Activated B cell treated with CpG ODN at 0.5 μM for 24 hours (primary cell): ENCODE measurements at regions not wholly inside any gene's neighbourhood (a gene's known extent, or its start where the extent isn't known, plus 50 kb on each side); places are given as distances from the start of the nearest gene placed in this dataset.

Experiments
- ATAC-seq: fragments of 200-7000 bp; cut with Tn5 transposase; one replicate; pipeline ENCODE4 v1.10.0; 2021; ENCODE audit warnings: low read depth, mild to moderate bottlenecking, moderate library complexity
- CTCF ChIA-PET: fragments of 350-600 bp; sonication (Branson Sonifier 250); formaldehyde crosslinking; loops from one replicate; lab custom pipeline; 2021; ENCODE audit warnings: antibody characterized with exemption; lab: Charles Lee
- POLR2A ChIA-PET: fragments of 350-600 bp; sonication (Branson Sonifier 250); formaldehyde crosslinking; loops from one replicate; lab custom pipeline; 2021; ENCODE audit warnings: antibody characterized with exemption; lab: Charles Lee
- DNase-seq: peaks from one replicate; pipeline ENCODE4 v3.0.0; 2022
- H3K27ac Mint-ChIP-seq: one replicate; pipeline ENCODE4 v1.8.0; 2020; ENCODE audit warnings: mixed read lengths
- H3K27me3 Mint-ChIP-seq: one replicate; pipeline ENCODE4 v1.8.0; 2021; ENCODE audit warnings: mixed read lengths
- H3K36me3 Mint-ChIP-seq: one replicate; pipeline ENCODE4 v1.8.0; 2021; ENCODE audit warnings: low read depth, mixed read lengths
- H3K4me1 Mint-ChIP-seq: one replicate; pipeline ENCODE4 v1.8.0; 2021; ENCODE audit warnings: mixed read lengths
- H3K4me3 Mint-ChIP-seq: one replicate; pipeline ENCODE4 v1.8.0; 2020; ENCODE audit warnings: mild to moderate bottlenecking, mixed read lengths
- H3K9me3 Mint-ChIP-seq: one replicate; pipeline ENCODE4 v1.8.0; 2020; ENCODE audit warnings: mixed read lengths
- intact Hi-C: fragments of 100-400 bp; cut with micrococcal nuclease; formaldehyde crosslinking; loops from one replicate; pipeline ENCODE4 v1.15.1; 2024
- TF ChIP-seq, protein P1 (sequence below): fragments of 200-600 bp; IDR thresholded peaks from one replicate; pipeline ENCODE4 v1.8.0; 2022; ENCODE audit warnings: antibody characterized with exemption, mild to moderate bottlenecking

DNA sequence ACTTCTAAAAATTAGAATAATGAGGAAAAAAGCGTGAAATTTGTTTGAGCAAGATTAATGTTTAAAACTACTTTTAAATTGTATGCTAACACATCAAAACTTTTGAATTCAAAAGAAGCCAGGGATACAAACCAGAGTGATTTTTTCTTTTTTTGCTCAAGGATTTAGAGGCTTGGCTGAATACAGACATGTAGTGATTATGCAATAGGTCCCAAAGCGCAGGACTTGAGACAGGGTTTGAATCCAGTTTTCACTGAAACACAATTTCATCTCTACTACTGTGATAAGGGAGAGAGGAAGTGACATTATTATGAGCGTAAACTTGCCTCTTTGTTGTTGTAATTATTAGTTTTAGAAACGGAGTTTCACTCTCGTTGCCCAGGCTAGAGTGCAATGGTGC, 207.3 kb downstream of the ZNF33B start:
- ATAC-seq, result no peak
- intact Hi-C loops, result no loop called here
- DNase-seq, result no peak
- TF ChIP-seq, protein P1, sequence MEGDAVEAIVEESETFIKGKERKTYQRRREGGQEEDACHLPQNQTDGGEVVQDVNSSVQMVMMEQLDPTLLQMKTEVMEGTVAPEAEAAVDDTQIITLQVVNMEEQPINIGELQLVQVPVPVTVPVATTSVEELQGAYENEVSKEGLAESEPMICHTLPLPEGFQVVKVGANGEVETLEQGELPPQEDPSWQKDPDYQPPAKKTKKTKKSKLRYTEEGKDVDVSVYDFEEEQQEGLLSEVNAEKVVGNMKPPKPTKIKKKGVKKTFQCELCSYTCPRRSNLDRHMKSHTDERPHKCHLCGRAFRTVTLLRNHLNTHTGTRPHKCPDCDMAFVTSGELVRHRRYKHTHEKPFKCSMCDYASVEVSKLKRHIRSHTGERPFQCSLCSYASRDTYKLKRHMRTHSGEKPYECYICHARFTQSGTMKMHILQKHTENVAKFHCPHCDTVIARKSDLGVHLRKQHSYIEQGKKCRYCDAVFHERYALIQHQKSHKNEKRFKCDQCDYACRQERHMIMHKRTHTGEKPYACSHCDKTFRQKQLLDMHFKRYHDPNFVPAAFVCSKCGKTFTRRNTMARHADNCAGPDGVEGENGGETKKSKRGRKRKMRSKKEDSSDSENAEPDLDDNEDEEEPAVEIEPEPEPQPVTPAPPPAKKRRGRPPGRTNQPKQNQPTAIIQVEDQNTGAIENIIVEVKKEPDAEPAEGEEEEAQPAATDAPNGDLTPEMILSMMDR, result no peak
- Mint-ChIP-seq H3K4me3 (no peak overlapping the region), H3K4me1 (no peaks in the 10 kb centered on the region), H3K27ac (no peak overlapping the region), H3K36me3 (no peaks in the 10 kb centered on the region), H3K27me3 (no peaks in the 10 kb centered on the region), H3K9me3 (no peaks in the 10 kb centered on the region)
- ChIA-PET POLR2A (no interaction called here), CTCF (no interaction called here)

- Mint-ChIP-seq H3K4me3 (no peak overlapping the region), H3K27ac (no peak overlapping the region), H3K9me3 (no peaks in the 10 kb centered on the region), H3K36me3 (no peaks in the 10 kb centered on the region), H3K4me1 (no peaks in the 10 kb centered on the region), H3K27me3 (no peaks in the 10 kb centered on the region)
- ChIA-PET CTCF (no interaction called here), POLR2A (no interaction called here)
- no peak for ATAC-seq
- DNase-seq, result no peak
- TF ChIP-seq, protein P1, result no peak
- intact Hi-C loops, result no loop called here
These were observed 209.8 kb downstream of the ZNF33B start for GRCh38 chr10:42428534-42428933.

- POLR2A ChIA-PET, result no interaction called here
- DNase-seq, result no peak
- H3K4me1 Mint-ChIP-seq, result no peaks in the 10 kb centered on the region
- H3K27me3 Mint-ChIP-seq, result no peaks in the 10 kb centered on the region
- ATAC-seq, result no peak
- no peak overlapping the region for H3K4me3 Mint-ChIP-seq
- H3K36me3 Mint-ChIP-seq, result no peaks in the 10 kb centered on the region
- CTCF ChIA-PET, result no interaction called here
- H3K27ac Mint-ChIP-seq, result no peak overlapping the region
- no peaks in the 10 kb centered on the region for H3K9me3 Mint-ChIP-seq
- intact Hi-C loops, result no loop called here
- TF ChIP-seq, protein P1, result no peak
These were observed 215.5 kb downstream of the ZNF33B start for GRCh38 chr10:42422911-42423310.

DNA sequence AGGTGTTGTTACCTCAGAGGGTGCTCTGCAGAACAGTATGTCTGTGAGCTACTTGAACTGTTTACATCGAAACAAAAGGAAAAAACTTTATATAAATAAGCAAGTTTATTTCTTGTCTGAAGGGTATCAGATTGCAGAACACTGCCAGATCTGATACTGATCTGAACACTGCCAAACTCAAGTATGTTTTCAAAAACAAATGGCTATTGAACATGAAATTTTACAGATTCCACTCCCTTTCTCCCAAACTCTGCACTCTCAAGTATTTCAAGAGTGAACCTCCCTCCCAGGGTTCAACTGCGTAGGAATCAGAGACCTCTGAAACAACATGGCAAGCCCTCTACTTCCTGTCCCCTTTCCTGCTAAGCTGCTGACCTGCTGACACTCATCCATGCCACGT, 216.6 kb downstream of the ZNF33B start:
- H3K9me3 Mint-ChIP-seq, result no peaks in the 10 kb centered on the region

GRCh38 chr10:42419789-42420188, 218.6 kb downstream of the ZNF33B start:
- CTCF ChIA-PET, result no interaction called here
- POLR2A ChIA-PET, result no interaction called here
- Mint-ChIP-seq H3K27ac (no peak overlapping the region), H3K27me3 (no peaks in the 10 kb centered on the region), H3K36me3 (no peaks in the 10 kb centered on the region), H3K4me3 (no peak overlapping the region), H3K9me3 (peaks cover 3% of the 10 kb centered on the region), H3K4me1 (no peaks in the 10 kb centered on the region)
- TF ChIP-seq, protein P1, result no peak
- intact Hi-C loops, result no loop called here
- ATAC-seq (no peak), DNase-seq (no peak)

More for the DNA sequence above, 216.6 kb downstream of the ZNF33B start:
- DNase-seq, result no peak
- CTCF ChIA-PET, result no interaction called here
- Mint-ChIP-seq H3K4me1 (no peaks in the 10 kb centered on the region), H3K36me3 (no peaks in the 10 kb centered on the region), H3K4me3 (no peak overlapping the region), H3K27me3 (no peaks in the 10 kb centered on the region), H3K27ac (no peak overlapping the region)
- TF ChIP-seq, protein P1, result no peak
- ATAC-seq, result no peak
- intact Hi-C loops, result no loop called here
- POLR2A ChIA-PET, result no interaction called here
